MG63 (cell line): ENCODE measurements at regions not wholly inside any gene's neighbourhood (a gene's known extent, or its start where the extent isn't known, plus 50 kb on each side); places are given as distances from the start of the nearest gene placed in this dataset.
A peak's percentile ranks its signal among the peaks of the same experiment; 100 is the strongest.
"Not testable (repeated sequence)": the region's sequence is repeated elsewhere in the genome, so short reads cannot be mapped to it uniquely, and the experiment has no call there.

Experiments used
- DNase-seq: peaks from one replicate; pipeline ENCODE4 v3.0.0-alpha.2; 2020
- H3K27me3 ChIP-seq: fragments of 250-450 bp; sonication (Bioruptor Pico); 2 replicates; pipeline ENCODE4 v1.5.1; 2020; ENCODE audit warnings: mild to moderate bottlenecking, moderate library complexity
- H3K36me3 ChIP-seq: fragments of 250-450 bp; sonication (Bioruptor Pico); 2 replicates; pipeline ENCODE4 v1.5.1; 2020; ENCODE audit warnings: mild to moderate bottlenecking, moderate library complexity
- H3K4me3 ChIP-seq: fragments of 250-450 bp; sonication (Bioruptor Pico); 2 replicates; pipeline ENCODE4 v1.5.1; 2020; ENCODE audit warnings: mild to moderate bottlenecking, moderate library complexity
- H3K9me3 ChIP-seq: fragments of 250-450 bp; sonication (Bioruptor Pico); 2 replicates; pipeline ENCODE4 v1.5.1; 2020; ENCODE audit warnings: mild to moderate bottlenecking, moderate library complexity

DNA sequence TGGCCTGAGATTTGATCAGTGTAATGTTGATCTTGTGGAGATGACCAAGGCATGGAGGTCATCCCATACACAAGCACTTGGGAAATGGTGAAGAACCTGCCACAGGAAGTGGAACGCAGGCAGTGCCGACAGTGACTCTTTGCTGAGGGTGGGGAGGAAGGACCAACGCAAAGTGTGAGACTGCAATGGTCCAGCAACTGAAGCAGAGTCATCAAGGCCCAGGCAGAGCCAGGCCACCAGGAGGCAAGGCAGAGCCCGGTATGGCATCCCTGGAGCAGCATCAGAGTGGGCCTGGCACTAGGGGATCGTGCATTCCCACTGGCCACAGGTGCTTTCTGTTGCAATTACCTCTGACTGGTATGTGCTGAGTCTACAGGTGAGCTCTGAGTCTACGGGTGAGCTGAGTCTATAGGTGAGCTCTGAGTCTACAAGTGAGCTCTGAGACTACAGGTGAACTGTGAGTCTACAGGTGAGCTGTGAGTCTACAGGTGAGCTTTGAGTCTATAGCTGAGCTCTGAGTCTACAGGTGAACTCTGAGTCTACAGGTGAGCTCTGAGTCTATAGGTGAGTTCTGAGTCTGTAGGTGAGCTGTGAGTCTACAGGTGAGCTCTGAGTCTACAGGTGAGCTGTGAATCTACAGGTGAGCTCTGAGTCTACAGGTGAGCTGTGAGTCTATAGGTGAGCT lies 132.9 kb downstream of the KLF6 start:
- Histone ChIP-seq H3K36me3 (no peaks in the 10 kb centered on the region), H3K27me3 (no peaks in the 10 kb centered on the region), H3K9me3 (no peaks in the 10 kb centered on the region), H3K4me3 (no peak overlapping the region)
- DNase-seq: no peak

DNA sequence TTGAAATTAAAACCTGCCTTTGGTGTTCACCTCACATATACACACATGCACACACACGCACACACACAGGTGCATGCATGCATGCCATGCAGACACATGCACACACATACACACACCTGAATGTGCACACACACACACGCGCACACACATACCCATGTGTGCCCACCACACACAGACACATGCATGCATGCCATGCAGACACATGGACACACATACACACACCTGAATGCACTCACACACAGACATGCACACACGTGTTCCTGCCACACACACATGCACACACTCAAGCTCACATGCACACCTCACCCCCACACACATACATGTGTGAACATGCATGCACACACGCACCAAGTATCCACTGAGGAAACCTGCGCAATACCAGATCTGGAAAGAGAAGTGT lies 136.4 kb downstream of the KLF6 start:
- no peaks in the 10 kb centered on the region for H3K36me3 ChIP-seq
- no peak for DNase-seq
- H3K9me3 ChIP-seq: no peaks in the 10 kb centered on the region
- no peaks in the 10 kb centered on the region for H3K27me3 ChIP-seq
- no peak overlapping the region for H3K4me3 ChIP-seq

DNA sequence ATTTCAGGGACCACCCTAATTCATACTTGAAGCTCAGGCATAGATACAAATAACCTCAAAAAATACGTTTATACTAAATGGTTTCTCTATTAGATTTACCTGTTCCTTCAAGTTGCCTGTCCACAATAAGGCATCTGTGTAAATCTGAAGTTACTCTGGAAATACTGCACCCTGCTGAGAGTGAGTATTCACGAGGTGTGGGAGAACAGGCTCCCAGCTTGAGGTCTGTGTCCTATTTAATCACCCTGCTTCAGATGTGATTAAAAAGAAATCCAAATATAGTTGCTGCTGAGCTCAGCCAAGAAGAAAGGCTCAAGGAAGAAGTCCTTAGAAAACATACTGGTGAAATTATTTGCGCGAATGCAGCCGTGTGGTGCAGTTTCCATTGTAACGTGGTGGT lies 136.8 kb downstream of the KLF6 start:
- H3K4me3 ChIP-seq: no peak overlapping the region
- H3K36me3 ChIP-seq: no peaks in the 10 kb centered on the region
- H3K9me3 ChIP-seq: no peaks in the 10 kb centered on the region
- no peaks in the 10 kb centered on the region for H3K27me3 ChIP-seq
- no peak for DNase-seq

DNA sequence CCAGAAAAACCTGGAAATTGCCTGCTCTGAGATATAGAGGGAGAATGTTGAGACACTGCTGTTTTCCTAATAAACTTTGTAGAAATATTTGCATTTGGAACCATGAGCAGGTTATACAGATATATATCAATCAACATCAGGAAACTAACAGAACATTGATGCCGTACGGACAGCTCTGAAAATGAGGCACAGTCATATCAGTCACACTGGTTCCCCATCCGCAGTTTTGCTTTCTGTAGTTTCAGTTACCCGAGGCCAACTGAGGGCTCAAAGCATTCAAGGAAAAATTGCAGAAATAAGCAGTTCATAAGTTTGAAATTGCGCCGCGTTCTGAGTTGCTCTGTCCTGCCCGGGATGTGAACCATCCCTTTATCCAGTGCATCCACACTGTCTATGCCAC lies 137.9 kb downstream of the KLF6 start:
- H3K9me3 ChIP-seq: no peaks in the 10 kb centered on the region
- DNase-seq: no peak
- H3K4me3 ChIP-seq: no peak overlapping the region
- no peaks in the 10 kb centered on the region for H3K36me3 ChIP-seq
- H3K27me3 ChIP-seq: no peaks in the 10 kb centered on the region

DNA sequence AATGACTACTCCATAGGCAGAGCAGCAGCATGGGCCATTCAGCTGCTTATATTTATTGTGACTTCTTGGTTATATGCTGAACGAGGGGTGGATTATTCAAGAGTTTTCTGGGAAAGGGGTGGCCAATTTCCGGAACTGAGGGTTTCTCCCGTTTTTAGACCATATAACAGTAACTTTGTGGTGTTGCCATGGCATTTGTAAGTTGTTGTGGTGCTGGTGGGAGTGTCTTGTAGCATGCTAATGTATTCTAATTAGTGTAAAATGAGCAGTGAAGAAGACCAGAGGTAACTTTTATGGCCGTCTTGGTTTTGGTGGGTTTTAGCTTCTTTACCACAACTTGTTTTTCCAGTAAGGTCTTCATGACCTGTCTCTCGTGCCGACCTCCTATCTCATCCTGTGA lies 139.6 kb downstream of the KLF6 start:
- no peaks in the 10 kb centered on the region for H3K36me3 ChIP-seq
- no peaks in the 10 kb centered on the region for H3K27me3 ChIP-seq
- no peak overlapping the region for H3K4me3 ChIP-seq
- DNase-seq: no peak
- H3K9me3 ChIP-seq: no peaks in the 10 kb centered on the region

DNA sequence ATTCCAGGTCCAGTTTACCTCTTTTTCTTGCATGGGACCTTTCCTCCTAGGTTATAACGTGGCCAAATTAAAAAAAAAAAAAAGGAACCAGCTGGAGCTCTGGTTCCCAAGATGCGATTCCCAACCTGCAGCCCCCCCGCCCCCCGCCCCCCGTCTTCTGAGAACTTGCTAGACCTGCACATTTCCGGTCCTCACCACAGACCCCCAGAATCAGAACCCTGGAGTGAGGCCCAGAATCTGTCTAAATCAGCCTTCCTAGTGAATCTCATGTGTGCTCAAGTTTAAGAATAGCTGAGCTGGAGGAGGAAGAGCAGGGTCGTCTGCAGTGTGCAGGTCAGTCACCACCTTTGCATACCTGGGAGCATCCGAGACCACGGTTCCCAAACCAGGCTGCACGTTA lies 144.2 kb downstream of the KLF6 start:
- Histone ChIP-seq H3K4me3 (no peak overlapping the region), H3K9me3 (no peaks in the 10 kb centered on the region), H3K36me3 (no peaks in the 10 kb centered on the region), H3K27me3 (no peaks in the 10 kb centered on the region)
- DNase-seq: no peak

DNA sequence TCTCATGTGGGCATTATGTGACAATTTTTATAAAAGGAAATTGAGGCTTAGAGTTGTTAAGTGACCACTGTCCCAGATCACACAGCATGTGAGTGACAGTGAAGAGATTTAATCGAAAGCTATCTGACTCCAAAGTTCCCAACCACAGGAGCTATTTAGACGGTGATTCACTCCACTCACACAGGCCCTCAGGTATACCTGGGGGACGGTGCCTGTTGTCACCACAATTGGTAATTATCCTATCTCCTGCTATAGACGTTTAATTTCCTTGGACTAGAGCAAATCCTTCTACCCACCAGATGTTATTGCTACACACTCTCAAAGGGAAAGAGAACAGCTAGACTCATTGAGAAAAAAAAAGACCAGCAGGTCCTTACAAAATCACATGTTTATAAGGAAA lies 145.5 kb downstream of the KLF6 start:
- Histone ChIP-seq H3K4me3 (no peak overlapping the region), H3K36me3 (no peaks in the 10 kb centered on the region), H3K9me3 (no peaks in the 10 kb centered on the region), H3K27me3 (no peaks in the 10 kb centered on the region)
- no peak for DNase-seq

DNA sequence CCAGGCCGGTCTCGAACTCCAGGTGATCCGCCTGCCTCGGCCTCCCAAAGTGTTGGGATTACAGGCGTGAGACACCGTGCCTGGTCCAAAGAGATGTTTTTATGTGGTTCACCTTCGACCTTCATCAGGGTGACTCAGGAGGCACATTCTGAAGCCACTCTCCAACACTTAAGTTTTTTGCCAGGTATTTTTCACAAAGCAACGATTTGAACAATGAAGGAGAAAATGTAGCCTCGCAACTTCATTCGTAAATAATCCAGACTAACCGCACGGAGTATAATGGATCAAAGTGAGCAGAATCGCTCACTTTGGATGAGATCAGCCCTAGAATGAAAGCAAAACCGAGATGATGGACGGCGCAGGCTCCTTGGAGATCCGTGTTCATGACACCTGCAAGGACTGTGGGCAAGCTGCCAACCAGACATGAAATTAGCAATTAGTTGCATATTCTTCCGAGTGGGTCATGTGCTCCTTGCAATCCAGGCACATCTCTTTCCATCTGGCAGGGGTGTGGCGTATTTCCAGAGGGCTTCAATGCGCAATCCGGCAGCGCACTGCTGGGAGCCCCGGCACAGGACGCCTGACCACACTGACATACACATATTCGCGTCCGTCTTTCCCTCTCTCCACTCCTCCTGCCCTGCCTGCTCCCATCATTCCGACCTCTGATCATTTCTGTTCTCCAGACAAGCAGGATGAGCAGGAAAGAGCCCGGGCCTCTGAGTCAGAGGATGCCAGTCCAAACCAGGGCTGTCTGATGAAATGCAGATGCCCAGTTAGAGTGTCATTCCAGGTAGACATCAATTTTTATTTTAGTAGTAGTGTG lies 148.4 kb downstream of the KLF6 start:
- DNase-seq: no peak
- H3K9me3 ChIP-seq: no peaks in the 10 kb centered on the region
- H3K36me3 ChIP-seq: no peaks in the 10 kb centered on the region
- H3K27me3 ChIP-seq: no peaks in the 10 kb centered on the region
- no peak overlapping the region for H3K4me3 ChIP-seq

DNA sequence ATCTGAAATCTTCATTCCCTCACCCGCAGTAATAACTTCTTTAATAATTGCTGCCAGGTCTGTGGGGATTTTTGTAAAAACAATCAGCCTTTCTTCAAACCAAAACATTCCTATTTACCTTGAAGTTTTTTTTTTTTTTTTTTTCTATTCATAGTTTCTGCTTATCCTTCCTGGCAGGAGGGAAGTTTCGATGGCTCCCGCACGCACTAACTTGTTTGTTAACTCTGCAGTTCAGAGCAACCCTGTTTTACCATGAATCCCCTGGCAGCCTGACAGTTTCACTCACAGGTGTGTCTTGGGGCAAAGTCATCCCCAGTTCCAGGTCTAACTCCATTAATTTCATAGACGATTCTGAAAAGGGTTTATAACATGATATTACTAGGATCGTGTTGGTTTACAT lies 149.3 kb downstream of the KLF6 start:
- Histone ChIP-seq H3K36me3 (no peaks in the 10 kb centered on the region), H3K27me3 (no peaks in the 10 kb centered on the region), H3K9me3 (no peaks in the 10 kb centered on the region), H3K4me3 (no peak overlapping the region)
- DNase-seq: no peak

DNA sequence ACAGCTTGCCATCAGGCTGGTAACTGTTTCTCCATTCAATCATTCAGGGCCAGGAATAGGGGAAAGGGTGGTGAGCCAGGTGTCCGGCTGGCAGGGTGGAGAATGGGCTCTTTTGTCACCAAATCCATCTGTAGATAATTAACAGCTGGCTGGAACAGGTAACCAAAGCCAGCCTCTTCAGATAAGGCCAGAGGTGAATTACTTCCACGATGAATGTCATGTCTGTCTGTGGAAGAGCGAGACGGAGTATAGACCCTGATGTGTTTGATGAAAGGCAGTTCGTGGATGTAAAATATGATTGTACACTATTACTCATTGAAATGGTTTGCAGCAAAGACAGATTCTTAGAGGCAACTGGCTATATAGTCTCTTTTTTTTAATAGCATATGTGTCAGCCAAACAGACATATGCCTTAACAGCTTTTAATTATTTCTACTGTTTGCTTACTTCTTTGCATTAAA lies 149.8 kb downstream of the KLF6 start:
- H3K27me3 ChIP-seq: no peaks in the 10 kb centered on the region

DNA sequence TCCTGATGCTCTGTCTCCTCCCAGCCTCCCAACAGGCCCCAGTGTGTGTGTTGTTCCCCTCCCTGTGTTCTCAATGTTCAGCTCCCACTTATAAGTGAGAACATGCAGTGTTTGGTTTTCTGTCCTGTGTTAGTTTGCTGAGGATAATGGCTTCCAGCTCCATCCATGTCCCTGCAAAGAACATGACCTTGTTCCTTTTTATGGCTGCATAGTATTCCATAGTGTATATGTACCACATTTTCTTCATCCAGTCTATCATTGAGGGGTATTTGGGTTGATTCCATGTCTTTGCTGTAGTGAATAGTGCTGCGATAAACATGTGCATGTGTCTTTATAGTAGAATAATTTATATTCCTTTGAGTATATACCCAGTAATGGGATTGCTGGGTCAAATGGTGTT lies 150.4 kb downstream of the KLF6 start:
- H3K27me3 ChIP-seq, H3K36me3 ChIP-seq, H3K9me3 ChIP-seq, DNase-seq, H3K4me3 ChIP-seq: not testable (repeated sequence)

More for the DNA sequence above, 149.8 kb downstream of the KLF6 start:
- no peak overlapping the region for H3K4me3 ChIP-seq
- H3K36me3 ChIP-seq: no peaks in the 10 kb centered on the region
- no peak for DNase-seq
- no peaks in the 10 kb centered on the region for H3K9me3 ChIP-seq

DNA sequence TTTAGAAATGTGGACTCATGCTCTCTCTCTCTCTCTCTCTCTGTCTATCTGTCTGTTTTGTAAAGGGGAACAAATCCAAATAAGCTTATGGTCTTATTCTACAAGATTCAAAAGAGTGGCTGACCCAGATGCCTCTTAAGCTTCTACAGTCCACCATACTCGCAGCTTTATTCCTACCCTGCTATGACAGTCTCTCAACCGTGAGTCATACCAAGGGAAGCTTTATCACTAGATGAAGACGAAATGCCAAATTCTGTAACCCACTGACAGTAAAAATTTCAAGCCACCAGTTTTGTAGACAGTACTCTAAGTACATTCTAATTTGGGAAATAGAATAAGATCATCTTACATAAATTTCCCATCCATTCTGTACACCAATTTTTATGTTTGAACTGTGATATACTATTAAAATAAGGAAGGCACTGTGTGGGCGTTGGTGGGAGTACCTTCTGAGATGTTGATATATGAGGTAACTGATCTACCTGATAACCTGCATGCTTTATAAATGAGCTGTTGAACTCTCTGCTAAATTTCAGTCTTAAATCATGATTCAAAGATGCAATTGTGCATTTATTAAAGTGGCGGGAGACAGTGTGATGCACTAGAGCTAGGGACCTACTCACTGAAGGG lies 153.2 kb downstream of the KLF6 start:
- DNase-seq: no peak
- H3K27me3 ChIP-seq: no peaks in the 10 kb centered on the region
- no peaks in the 10 kb centered on the region for H3K36me3 ChIP-seq
- no peaks in the 10 kb centered on the region for H3K9me3 ChIP-seq
- H3K4me3 ChIP-seq: no peak overlapping the region

DNA sequence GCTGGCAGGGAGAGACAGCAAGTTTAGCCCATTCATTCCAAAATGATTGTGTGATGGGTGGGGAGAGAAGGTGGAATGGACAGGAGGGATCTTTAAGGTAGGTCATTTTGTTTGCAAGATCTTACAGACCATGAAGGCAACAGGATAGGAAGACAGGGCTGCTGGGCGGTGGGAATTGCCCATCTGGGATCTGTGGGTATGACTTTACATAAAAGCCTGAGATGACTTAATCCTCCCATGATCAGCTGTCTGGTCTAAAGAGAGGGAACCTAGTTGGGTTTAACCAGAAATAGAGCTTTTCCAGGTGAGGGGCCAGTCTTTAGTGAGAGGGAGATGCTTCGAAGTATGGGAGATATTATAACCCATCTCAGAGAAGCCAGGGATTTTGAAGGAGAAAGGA lies 153.7 kb downstream of the KLF6 start:
- no peak overlapping the region for H3K4me3 ChIP-seq
- no peaks in the 10 kb centered on the region for H3K36me3 ChIP-seq
- DNase-seq: no peak
- H3K9me3 ChIP-seq: no peaks in the 10 kb centered on the region
- H3K27me3 ChIP-seq: no peaks in the 10 kb centered on the region

DNA sequence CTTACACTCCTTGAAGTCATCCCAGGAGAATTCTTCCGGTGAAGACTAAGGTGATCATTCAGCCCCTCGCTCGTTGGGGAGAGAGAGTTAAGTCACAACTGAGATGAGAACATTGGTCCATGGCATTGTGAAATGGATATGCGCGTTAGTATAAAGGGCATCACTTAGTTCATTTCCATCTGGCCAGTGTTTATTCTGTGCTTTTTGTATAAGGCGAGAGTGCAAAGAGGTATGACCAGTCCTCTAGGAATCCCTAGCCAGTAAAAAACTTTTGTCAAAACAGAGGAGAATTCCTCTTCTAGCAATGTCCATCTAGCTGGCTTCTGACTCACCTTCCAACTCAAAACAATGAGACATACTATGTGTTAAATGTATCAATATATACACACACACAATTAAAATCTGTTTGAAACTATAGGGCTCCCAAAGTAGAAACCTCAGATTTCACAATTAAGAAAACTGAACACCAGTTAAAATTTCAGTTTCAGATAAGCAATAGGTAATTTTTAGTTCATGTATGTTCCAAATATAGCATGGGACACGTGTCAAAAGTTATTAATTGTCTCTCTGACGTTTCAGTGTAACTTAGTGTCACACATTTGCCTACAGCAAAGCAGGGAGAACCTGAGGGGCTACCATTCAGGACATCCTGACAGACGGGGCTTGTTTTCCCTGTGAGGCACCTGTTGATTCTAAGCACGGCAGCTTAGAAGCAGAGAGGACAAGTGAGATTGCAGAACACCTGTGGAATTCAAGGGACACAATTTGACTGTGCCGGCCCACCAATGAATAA lies 158.9 kb downstream of the KLF6 start:
- Histone ChIP-seq H3K27me3 (no peaks in the 10 kb centered on the region), H3K4me3 (no peak overlapping the region), H3K9me3 (peaks cover under 1% of the 10 kb centered on the region; the same call in 1 of the 2 replicates), H3K36me3 (no peaks in the 10 kb centered on the region)
- no peak for DNase-seq

DNA sequence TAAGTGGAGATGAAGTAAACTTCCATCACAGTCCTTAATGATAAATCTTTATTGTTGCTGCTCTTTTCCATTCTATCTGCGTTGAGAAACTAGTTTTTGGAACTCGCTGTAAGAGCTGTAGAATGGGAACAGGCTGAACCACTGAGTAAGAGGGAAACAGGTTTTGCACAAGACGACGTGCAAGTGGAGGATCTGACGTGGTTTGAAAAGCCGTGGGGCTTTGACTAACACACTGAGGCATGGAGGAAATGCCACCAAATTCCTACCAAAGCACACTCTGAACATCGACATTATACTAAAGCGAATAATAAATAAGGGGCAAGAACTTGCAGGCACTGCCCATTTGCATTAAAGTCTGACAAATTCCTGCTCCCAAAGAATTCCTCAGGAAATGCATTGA lies 160.6 kb downstream of the KLF6 start:
- no peak overlapping the region for H3K4me3 ChIP-seq
- DNase-seq: no peak
- peaks cover 2% of the 10 kb centered on the region; the same call in 1 of the 2 replicates for H3K9me3 ChIP-seq
- no peaks in the 10 kb centered on the region for H3K36me3 ChIP-seq
- H3K27me3 ChIP-seq: no peaks in the 10 kb centered on the region

DNA sequence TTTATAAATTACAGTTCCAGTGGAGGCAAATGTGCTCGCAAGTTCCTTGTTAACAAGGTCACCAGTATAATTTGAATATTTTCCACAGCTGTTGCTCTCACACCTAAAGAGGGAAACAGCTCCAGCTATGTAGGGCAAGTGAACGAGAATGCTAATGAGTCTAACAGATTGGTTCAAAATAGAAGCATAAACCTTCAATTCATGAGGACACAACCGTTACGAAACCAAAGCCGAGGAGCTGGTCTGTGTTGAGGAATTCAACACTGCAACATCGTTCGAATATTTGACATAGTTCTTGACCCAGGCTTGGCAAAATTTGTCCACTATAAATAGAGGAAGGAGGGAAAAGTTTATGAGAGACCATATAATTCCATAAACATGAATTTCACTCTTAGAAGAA lies 161.3 kb downstream of the KLF6 start:
- Histone ChIP-seq H3K36me3 (no peaks in the 10 kb centered on the region), H3K27me3 (no peaks in the 10 kb centered on the region), H3K4me3 (no peak overlapping the region), H3K9me3 (peaks cover 2% of the 10 kb centered on the region; the same call in 1 of the 2 replicates)
- DNase-seq: peak; percentile 10
